H4 (cell line): ENCODE measurements at regions not wholly inside any gene's neighbourhood (a gene's known extent, or its start where the extent isn't known, plus 50 kb on each side); places are given as distances from the start of the nearest gene placed in this dataset.

Experiments
- DNase-seq: peaks from one replicate; pipeline ENCODE4 v3.0.0-alpha.2; 2015; ENCODE audit warnings: low spot score

- no peak for DNase-seq
Observed at GRCh38 chr12:128059621-128060370, 207.2 kb upstream of the TMEM132C start.

GRCh38 chr12:128068211-128068610 lies 198.8 kb upstream of the TMEM132C start:
- DNase-seq: no peak

GRCh38 chr12:128069359-128069997 lies 197.5 kb upstream of the TMEM132C start:
- peak; percentile 60 for DNase-seq

- DNase-seq: no peak
Observed at GRCh38 chr12:128073937-128074336, 193.0 kb upstream of the TMEM132C start.

GRCh38 chr12:128075332-128075731 lies 191.6 kb upstream of the TMEM132C start:
- DNase-seq: no peak

GRCh38 chr12:128076188-128076587 lies 190.8 kb upstream of the TMEM132C start:
- peak; percentile 82 for DNase-seq

- DNase-seq: no peak
Observed at GRCh38 chr12:128077211-128077916, 189.6 kb upstream of the TMEM132C start.

GRCh38 chr12:128077917-128078298 lies 189.1 kb upstream of the TMEM132C start:
- DNase-seq: no peak

- DNase-seq: peak; percentile 39
Observed at GRCh38 chr12:128078301-128078971, 188.5 kb upstream of the TMEM132C start.

GRCh38 chr12:128079446-128079845 lies 187.5 kb upstream of the TMEM132C start:
- no peak for DNase-seq

GRCh38 chr12:128083132-128083729 lies 183.7 kb upstream of the TMEM132C start:
- DNase-seq: no peak

- DNase-seq: no peak
Observed at GRCh38 chr12:128088926-128089325, 178.0 kb upstream of the TMEM132C start.

- DNase-seq: no peak
Observed at GRCh38 chr12:128089961-128090360, 177.0 kb upstream of the TMEM132C start.

GRCh38 chr12:128091101-128091720 lies 175.8 kb upstream of the TMEM132C start:
- DNase-seq: peak; percentile 68

GRCh38 chr12:128091951-128092382 lies 175.0 kb upstream of the TMEM132C start:
- peak; percentile 96 for DNase-seq

- no peak for DNase-seq
Observed at GRCh38 chr12:128098730-128099129, 168.2 kb upstream of the TMEM132C start.

- DNase-seq: no peak
Observed at GRCh38 chr12:128103152-128103551, 163.8 kb upstream of the TMEM132C start.

- no peak for DNase-seq
Observed at GRCh38 chr12:128109236-128109635, 157.7 kb upstream of the TMEM132C start.

GRCh38 chr12:128109636-128110035 lies 157.3 kb upstream of the TMEM132C start:
- no peak for DNase-seq

- peak; percentile 57 for DNase-seq
Observed at GRCh38 chr12:128111333-128111732, 155.6 kb upstream of the TMEM132C start.

GRCh38 chr12:128111951-128112350 lies 155.0 kb upstream of the TMEM132C start:
- no peak for DNase-seq
